HG03108 (cell line): ENCODE measurements at regions not wholly inside any gene's neighbourhood (a gene's known extent, or its start where the extent isn't known, plus 50 kb on each side); places are given as distances from the start of the nearest gene placed in this dataset.

Experiments used
- ATAC-seq: cut with Tn5 transposase; IDR thresholded peaks from one replicate; pipeline ENCODE4 v1.9.1; 2021; ENCODE audit warnings: moderate library complexity; ENCODE audit not compliant: unreplicated experiment

GRCh38 chr2:221050020-221050795 lies 521.9 kb downstream of the EPHA4 start:
- no peak for ATAC-seq

- no peak for ATAC-seq
These were observed 520.9 kb downstream of the EPHA4 start for GRCh38 chr2:221051162-221051561.

DNA sequence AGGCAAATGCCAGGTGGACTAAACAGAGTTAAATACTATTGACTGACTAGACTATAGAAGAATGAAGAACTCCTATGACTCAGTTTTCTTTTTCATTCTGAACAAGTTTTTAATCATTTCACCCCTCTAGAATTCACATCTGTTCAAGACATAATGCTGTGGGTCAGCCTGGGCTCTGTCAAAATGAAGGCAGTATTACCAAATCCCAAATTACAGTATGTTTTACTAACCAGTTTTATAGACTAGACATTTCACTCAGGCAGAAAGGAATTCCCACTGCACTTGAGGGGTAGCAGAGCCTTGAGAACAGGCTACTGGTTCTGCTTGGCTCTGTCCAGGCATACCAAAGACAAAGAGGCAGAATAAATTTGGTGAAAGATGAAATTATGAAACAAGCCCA lies 511.7 kb downstream of the EPHA4 start:
- ATAC-seq: no peak

- no peak for ATAC-seq
These were observed 508.5 kb downstream of the EPHA4 start for GRCh38 chr2:221063568-221063967.

- ATAC-seq: no peak
These were observed 507.8 kb downstream of the EPHA4 start for GRCh38 chr2:221064058-221064854.

DNA sequence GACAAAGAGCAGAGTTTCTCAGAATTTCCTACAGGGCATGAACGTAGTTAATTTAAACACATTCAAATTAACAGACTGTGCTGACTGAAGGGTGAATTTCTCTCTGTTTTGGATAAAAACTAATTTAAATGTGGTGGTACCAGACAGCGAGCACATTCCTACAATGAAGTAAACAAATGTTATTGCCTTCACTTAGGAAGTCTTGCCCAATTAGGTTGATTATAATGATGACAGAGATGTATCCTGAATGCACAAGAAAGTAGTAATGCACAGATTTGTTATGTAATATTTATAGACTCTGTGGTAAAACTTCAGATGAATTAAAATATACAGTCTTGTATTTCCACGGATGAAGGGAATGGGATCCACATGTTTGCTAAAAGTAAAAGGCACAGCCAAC lies 507.2 kb downstream of the EPHA4 start:
- no peak for ATAC-seq

GRCh38 chr2:221068123-221068522 lies 504.0 kb downstream of the EPHA4 start:
- no peak for ATAC-seq

DNA sequence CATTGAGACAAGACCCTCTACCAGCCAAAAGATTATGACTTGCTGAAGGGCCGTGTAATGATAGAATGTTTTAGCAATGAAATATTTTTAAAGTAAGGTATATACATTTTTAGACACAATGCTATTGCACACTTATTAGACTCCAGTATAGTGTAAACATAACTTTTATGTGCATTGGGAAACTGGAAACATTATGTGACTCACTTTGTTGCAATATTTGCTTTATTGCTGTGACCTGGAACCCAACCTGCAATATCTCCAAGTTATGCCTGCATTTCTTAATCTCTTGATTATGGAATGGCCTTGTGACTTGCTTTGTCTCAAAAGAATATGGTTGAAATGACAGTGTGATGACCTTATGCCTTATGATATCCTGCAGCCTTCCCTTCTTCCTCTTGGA lies 502.0 kb downstream of the EPHA4 start:
- no peak for ATAC-seq

DNA sequence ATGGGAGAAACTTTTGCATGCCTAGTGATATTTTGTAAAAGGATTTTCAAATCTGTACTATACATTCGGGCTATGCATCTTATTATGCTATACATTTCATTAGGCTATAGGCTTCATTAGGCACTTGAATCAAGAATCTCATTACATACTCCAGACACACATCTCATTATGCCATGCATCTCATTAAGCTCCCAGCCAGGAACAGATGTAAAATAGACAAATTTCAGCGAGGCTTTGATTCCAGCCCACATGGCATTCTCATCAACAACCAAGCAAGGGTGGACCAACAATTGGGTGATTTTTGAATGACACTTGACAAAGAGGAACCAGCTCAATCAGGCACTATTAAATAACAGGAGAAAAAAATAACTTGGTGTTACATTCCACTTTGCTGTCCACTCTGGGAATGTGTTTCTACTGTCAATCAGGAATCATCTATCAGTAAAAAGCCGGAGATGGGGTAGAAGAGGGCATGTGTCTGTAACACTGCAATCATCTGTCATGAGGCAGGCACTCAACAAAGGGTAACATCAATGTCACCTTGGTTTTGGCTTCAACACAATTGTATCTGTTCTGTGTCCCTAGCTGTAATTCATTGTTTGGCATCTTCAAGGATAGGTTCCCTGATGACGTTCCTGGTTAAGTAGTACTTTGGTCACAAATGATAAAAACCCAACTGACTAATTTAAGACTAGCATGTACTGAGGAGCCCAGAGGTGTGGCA lies 498.6 kb downstream of the EPHA4 start:
- ATAC-seq: no peak

GRCh38 chr2:221074238-221074637 lies 497.9 kb downstream of the EPHA4 start:
- no peak for ATAC-seq

DNA sequence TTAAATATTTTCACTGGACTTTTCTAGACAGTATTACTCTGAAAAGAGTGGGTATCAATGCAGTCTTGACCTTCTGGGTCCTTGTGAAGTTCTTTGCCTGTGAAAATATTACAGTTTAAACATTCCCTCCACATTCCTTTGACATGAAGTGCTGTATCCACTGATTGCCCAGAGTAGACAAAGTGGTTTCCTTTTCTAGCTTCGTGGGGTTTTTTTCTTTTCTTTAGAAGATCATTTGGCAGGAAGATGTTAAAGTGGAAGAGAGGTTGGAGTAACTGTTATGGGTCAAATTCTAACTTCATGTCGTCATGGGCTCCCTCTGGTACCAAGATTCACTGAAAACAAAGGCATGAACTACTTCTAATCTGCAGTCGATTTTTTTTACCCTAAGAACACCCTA lies 496.9 kb downstream of the EPHA4 start:
- ATAC-seq: no peak

- no peak for ATAC-seq
These were observed 494.9 kb downstream of the EPHA4 start for GRCh38 chr2:221077251-221077650.

- no peak for ATAC-seq
These were observed 494.3 kb downstream of the EPHA4 start for GRCh38 chr2:221077799-221078198.

DNA sequence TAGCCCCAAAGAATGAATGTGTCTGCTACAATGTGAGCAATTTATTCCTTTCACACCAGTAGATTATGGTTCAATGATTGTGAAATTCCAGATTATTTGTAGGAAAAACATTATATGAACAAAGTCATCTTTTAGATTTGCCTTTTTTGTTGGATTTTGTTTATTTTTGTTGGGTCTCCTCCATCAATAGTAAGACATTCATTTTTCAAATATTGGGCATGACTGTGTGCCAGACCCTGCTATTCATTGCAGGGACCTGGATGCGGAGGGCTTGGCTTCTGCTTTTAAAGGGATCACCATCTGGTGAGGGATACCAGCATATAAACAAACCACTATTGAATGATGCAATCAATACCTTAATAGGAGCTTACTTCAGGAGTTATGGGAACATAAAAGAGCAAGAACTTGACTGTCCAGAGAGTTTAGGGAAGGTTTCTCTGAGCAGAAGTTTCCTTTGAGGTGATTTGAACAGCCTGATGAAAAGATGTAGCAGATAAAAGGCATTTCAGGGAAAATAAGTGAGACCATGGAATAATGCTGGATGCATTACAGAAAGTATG lies 486.7 kb downstream of the EPHA4 start:
- ATAC-seq: no peak

DNA sequence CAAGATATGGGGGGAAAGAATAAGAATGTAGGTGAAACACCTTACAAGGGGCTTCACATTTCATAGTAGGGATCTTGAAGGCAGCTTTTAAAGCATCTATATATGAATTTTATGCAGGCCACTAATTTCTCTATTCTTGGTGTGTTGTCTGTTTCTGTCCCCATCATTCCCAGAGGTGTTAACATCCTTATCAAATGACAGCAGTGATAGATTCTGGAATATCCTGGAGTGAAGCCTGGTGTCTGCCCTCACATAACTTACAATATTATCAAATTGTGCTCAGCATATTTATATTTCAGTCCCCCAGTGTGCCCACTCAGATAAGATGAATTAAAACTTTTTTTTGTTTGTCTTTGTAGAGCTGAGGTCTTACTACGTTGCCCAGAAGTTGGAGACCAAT lies 486.2 kb downstream of the EPHA4 start:
- no peak for ATAC-seq

GRCh38 chr2:221087779-221088178 lies 484.3 kb downstream of the EPHA4 start:
- ATAC-seq: no peak

DNA sequence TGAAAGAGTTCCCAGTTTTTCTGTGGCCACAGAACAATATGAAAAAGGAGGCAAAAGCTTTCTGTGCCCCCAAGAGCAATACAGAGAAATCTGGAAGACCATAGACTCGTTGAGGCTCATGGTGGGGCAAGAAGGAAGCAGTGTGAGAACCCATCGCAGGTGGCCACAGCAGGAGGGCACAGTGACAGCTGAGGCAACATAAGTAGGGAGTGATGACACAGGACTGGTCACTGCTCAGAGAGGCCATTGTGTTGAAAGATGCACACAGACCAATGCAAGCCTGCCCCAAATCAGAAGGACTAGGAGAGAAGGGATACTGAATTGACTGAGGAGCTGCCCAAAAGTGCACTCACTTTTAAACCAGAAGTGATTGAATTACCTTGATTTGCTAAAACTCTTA lies 483.6 kb downstream of the EPHA4 start:
- no peak for ATAC-seq

DNA sequence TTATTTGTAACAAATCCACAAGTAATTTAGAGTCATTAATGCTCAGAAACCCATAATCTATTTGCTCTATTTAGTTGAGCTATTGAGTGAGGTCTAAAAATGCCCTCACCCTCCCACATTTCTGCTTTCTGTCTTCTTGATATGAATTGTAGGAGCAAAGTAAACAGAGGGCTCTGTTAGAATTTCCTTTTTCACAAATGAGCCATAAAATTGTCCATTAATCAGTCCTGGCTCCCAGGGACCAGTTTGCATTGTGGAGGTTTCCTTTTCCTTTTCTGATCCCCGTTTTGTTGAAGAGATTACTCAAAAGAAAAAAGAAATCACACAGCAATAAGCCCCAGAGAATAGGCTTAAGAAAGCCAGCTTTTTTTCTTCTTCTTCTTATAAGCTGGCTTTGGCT lies 476.7 kb downstream of the EPHA4 start:
- no peak for ATAC-seq

GRCh38 chr2:221096706-221097567 lies 475.2 kb downstream of the EPHA4 start:
- ATAC-seq: no peak

DNA sequence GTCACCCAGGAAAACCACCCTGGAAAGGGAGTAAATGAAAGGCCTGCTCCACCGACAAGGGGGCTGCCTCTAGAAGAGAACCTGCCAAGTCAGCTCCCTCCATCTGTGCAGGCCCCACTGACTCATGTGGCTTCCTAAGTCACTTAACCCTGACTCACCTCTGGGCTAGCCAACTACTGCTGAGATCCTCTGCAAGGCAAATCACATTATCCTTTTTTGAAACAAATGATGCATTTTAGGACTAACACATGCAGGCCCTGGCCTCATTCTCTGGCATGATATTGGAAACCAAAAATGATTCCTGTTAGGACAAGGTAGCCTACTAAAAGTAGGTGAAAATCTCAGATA lies 474.6 kb downstream of the EPHA4 start:
- ATAC-seq: no peak

DNA sequence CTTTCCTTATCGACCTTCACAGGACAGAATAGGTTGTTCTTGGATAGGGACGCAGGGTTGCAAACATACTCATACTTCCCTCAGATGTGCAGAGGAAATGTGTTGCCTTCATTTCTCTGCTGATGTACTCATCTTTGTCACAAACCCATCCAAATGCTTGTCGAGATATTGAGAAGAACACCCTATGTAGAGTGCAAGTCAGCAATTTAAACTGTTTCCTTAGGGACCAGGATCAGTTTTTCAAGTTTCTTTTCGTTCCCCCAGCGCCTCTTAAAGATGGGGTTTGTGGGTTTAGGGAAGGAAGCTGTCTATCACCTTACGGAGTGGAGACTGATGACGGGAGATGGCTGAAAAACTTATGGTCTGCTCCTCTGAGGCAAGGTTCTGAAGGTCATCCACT lies 474.2 kb downstream of the EPHA4 start:
- ATAC-seq: no peak
